Germinal center (tissue), 1 donor: ENCODE measurements at regions not wholly inside any gene's neighbourhood (a gene's known extent, or its start where the extent isn't known, plus 50 kb on each side); places are given as distances from the start of the nearest gene placed in this dataset.

Experiments used
- DNase-seq: peaks from one replicate; pipeline ENCODE4 v3.0.0; 2012; ENCODE audit warnings: mixed read lengths, low spot score

GRCh38 chr6:30806581-30807183, 62.3 kb upstream of the IER3 start:
- DNase-seq, result no peak

- no peak for DNase-seq
Observed at GRCh38 chr6:30804333-30804732, 60.0 kb upstream of the IER3 start.

- DNase-seq, result no peak
Observed at GRCh38 chr6:30802731-30803130, 58.4 kb upstream of the IER3 start.

GRCh38 chr6:30801950-30802349, 57.6 kb upstream of the IER3 start:
- no peak for DNase-seq

GRCh38 chr6:30800871-30801270, 56.5 kb upstream of the IER3 start:
- DNase-seq, result no peak

- no peak for DNase-seq
Observed at GRCh38 chr6:30799210-30799609, 54.9 kb upstream of the IER3 start.

- DNase-seq, result no peak
Observed at GRCh38 chr6:30798494-30798893, 54.1 kb upstream of the IER3 start.

- DNase-seq, result no peak
Observed at GRCh38 chr6:30795549-30796293, 51.4 kb upstream of the IER3 start.
